NCI-H524 (cell line): ENCODE measurements at regions not wholly inside any gene's neighbourhood (a gene's known extent, or its start where the extent isn't known, plus 50 kb on each side); places are given as distances from the start of the nearest gene placed in this dataset.

Source experiments
- DNase-seq, 2 experiments: peaks; one replicate each; lab custom pipeline; 2025; lab: John Stamatoyannopoulos, UW

DNA sequence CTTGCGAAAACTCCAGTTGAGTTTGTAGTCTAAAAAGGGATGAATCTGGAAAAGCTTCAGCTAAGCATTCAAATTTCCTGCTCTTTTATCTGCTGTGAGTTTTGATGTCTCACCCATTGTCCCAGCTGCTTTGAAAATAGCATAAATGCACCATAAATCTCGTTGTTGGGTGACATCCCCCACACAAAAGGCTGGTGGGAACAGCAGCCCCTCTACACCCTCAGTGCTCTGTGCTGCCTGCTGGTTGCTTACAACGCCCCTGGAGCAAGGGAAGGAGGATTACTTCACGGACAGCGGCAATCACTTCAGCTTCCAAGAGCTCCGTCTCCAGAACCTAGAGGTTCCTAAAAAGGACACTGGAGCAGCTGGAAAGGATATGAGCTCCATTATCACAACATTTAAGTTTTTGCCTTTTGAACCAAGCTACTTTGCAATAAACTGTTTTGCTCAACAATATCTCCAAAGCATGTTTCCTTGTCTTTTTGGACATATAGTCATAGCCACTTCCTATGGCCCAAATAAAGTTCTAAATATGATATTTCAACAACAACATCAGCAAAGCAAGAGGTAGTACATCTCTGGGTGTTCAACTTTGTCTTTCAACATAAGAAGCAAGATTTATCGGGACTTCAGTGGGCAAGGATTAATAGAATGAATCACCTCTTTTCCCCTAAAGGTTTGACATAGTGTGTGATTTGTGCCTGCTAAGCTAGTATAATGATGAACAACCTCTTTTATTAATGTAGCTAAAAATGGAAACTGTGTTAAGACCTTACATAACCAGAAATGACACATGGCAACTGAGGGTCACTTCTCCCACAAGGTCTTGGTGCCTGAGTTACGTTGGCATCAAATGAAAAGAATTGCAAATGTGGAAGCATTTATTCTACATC lies 413.5 kb downstream of the TXNL1 start:
- no peak for DNase-seq

DNA sequence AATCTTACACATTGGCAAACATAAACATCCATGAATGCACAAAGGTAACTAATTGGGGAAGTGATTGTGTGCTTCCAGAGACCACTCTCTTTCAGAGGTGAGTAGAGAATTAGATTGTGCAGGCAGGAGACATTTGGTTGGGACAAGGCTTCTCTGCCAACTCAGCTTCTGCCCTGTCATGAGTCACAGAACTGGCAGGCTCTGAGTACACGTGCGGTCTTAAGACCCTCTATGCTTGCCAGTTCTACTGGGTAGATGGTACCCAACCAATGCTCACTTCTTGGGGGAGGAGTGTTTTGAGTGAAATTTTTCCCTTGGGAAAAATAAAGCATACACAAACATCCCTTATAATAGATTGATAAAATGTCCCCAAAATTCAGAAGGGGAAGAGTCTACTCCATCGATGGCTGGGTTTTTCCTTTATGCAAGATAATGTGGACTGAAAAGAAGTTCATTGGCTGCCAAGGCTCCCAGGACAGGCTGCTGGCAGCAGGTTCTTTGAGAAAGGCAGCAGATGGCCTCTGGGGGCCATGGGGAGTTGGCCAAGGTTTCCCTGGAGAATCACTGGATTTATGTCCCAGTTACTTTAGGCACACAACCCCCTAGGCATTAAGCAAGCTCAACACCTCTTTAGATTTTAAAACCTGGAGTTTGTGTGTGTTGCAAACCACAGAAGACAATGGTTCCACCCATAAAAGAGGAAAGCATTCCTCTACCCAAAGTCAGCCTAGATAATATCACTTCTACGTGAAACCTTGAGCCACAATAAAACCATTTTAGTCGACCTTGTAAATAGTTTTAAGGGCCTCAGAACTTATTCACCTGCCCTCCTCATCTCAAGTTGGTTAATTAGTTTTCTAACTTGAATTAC lies 417.0 kb downstream of the TXNL1 start:
- peak in 1 of 2 experiments; percentile 62 for DNase-seq

DNA sequence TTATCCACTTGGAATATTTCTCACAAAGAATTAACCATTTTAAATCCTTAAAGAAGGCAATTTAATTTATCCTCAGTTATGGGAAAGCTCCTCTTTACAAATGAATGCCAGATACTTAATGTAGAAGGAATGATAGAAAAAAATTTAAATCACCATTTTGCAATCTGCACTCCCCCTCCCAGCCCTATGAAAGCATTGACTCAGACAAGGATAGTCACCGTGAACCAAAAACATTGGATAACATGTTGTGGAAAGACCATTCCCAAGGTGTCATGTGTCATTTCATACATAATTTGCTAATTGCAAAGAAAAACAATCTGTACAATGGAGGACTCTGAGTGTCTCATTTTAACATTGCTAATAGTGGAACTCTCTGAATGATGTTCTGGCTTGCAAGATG lies 421.0 kb downstream of the TXNL1 start:
- DNase-seq = no peak

DNA sequence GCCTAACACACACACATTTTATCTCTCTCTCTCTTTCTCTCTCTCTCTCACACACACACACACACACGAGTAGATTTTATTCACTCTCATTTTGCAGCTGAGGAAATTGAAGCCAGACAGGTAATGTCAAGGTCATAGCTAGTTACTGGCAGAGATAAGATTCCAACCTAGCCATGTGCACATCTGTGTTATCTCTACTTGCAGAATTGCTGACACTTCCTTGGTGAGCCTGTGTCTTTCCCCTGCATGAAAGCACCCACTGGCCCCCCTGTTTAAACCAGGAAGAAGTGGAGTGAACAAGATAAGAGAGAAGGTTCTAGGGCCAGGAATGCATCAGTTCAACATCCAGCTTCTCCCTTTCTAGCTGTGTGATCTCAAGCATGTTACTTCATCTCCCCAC lies 423.7 kb downstream of the TXNL1 start:
- DNase-seq = no peak

DNA sequence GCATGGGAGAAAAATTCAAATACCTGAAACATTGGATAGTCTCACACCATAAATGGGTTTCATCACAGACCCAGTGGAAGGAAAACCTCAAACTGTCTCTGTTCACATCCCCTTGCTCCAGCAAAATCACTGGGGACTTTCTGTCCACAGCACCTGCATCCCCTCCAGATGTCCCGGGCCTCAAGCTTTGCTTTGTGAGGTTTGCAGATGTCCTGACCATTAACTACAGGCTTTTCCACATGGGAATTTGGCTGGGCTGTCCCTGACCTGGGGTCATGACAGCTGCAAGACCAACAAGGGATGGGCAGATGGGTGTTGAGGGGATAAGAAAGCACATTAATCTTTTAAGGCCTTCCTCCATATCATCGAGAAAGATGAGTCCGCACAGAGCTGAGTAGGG lies 427.9 kb downstream of the TXNL1 start:
- DNase-seq = no peak

DNA sequence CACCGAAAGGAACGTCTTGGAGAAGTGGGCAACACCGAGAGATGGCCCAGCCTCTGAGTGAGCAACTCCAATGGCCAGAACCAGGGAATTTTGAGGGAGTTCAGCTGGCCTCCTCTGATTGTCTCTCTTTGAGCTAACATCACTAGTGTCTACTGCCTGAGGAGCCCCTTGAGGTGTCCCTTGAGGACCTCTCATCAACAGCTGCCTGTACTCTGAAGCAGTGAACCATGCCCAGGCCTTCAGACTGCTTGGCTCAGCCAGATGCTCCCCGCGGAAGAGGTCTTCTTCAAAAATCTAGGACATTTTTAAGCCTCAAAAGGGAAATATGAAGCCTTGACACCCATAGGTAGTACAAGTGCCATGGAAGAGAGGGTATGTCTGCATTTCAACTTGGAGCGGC lies 430.4 kb downstream of the TXNL1 start:
- no peak for DNase-seq

DNA sequence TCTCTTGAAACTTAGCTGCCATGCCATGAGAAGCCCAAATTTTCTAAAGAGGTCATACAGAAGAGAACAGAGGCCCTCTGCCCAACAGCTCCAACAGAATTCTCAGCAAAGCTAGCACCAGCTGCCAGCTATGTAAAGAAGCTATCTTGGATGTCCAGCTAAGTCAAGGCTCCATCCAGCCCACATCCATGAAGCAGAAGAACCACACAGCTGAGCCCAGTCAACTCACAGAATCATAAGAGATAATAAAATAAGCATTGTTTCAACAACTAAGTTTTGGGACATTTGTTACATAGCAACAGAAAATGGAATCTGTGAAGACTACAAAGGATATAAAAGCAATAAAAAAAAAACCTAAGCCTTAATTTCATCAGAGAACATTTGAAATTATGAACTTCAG lies 434.3 kb downstream of the TXNL1 start:
- DNase-seq = no peak

DNA sequence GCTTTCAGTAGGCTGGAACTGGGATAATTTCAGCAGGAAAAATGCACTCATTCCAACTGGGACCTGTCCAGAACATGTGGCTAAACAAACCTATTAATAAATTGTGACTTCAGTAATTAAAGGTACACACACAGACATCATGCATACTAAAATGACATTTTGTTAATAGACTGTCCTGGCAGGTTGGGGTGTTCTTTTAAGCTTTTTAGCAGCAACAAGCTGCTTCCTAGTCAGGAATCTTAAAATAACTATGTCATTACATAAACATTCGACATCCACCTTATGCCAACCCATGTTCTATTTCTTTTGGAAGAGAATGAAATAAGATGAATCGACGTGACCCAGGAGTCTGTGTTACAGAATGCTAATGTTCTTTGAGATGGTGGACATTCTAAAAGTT lies 435.7 kb downstream of the TXNL1 start:
- no peak for DNase-seq

DNA sequence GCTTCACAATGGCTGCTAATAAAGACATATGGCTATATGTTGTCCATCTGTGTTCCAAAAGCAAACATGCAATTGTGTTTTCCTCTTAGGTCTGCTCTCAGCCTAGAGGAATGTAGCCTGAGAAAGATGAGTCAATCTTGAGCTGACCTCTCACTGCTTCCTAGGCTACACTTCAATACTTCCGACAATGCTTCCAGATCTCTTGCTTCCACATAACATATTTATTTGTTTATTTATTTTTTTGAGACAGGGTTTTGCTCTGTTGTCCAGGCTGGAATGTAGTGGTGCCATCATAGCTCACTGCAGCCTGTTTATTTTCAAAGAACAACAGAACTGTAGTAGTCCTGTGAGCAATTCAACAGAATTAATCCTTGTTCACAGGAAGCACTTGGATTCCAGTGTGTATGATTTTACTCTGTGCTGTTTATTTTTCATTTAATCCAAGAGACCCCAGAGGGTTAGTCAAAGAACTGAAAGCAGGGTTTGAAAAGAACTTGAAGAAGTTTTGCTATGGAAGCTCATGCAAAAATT lies 437.9 kb downstream of the TXNL1 start:
- DNase-seq = peak in 1 of 2 experiments; percentile 13

DNA sequence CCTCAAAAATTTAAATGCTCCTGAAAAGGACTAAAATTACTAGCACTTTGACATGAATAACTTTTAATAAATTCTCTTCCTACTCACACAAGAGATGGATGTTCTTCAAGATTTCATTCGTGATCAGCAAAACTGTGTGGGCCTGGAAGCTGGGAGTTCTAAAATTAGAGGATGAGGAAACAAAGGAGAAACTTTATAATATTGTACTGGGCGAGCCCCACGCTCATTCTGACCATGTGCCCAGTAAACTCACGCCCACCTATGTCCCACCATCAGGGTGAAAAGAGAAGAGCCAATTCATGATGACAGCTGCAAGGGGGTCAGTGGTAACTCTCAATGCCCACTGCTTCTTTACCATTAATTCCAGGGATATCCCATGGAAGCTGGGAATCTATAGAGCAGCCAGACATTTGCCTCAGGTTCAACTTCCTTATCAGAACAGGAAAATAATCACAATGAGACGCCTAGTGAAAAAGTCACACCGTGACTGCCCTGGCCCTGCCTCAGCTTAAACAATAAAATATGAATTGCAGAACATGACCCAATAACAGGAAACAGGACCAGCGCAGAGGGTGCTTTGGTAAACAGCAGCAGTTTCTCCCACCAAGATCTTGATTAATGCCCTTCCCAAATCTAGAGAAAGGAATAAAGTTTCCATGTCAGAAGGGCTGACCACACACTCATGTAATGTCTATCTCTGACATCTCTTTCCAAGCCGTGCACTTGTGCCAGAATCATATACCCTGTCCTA lies 438.6 kb downstream of the TXNL1 start:
- no peak for DNase-seq

DNA sequence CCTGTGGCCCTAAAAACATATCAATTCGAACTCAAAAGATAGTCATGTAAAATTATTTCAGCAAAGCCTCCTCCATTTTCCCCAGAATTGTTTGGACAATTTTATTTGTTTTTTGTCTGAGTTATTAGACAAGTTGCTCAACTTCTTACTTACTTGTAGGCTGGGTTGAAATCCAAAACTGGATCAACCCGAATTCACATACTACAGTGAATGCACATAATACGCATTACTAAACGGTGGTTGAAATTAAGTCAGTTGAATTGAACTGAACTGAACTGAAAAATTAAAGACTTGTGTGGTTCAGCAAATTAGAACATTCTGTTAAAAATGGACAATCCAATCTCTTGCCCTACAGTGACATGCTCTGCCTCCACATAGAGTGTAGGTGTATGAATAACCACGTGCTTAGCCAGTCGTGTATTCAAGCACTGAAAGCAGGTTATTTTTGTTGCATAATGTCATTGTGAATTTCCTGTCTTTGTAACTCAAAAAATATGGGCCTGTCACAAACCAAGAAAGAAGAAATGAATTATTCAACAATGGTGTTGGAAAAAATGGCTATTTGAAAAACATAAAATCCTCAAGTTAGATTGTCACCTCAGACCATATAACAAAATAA lies 441.0 kb downstream of the TXNL1 start:
- DNase-seq = no peak

DNA sequence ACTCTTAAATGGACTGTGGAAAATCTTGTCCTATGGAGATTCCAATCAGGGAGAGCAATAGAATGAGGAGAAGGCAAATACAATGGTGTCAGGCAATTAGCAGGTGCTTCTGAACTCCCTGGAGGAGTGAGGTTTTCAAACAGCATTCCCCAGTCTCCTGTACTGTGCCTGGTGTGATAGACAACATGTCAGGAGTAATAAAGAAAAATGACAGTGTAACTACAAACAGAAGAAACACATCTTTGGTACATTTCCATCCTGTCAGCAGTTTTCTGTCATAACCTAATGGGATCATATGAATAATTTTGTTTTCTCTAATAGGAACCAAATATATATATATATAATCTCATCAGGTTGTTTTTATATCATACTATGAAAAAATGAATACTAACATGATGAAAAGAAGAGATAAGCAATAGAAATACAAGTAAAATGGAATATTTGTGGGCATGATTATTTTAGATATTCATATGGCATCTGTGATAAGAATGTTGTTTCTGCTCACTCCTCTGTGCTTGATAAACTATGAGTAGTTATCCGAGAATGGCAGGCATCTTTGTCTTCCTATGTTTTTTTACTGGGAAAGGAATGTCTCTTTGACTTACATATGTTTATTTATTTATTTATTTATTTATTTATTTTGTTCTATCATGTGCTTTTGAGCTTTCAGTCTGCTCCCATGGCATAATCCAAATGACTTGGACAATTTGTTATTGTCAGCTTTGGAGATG lies 441.7 kb downstream of the TXNL1 start:
- DNase-seq = no peak

DNA sequence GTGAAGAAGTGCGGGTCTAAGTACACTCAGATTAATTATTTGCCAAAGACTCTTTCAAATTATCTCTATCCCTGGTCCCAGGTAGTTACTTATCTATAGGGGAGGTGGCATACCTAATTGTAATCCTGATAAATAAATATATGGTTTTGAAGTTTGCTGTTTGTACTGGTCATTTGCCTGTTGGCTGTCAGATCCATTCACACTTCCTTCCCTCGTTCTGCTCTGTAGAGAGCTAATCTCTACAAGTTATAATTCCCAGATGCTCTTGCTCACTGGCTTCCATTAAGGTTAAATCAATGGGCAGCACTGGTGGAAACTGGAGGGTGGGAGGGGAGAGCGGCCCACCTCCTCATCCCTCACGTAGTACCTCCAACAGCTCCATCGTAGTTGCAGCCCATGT lies 447.1 kb downstream of the TXNL1 start:
- DNase-seq = no peak

DNA sequence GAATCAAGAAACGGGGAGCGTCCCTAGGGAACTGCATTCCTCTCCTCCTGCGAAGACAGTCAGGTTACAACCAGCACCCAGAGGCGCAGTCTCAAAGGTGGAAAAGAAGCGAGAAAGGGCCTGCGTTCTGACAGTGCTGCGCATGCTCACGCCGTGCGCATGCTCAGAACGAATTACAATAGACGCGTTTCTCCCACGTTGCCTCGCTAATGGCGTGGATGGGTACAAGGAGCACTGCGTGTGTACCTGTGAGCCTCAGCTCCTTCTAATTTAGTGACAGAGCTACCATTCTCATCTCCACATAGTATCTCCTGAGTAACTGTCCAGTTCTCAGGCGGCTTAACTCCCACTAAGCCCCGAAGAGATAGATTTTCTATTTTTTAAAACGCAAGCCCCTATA lies 448.8 kb downstream of the TXNL1 start:
- no peak for DNase-seq

DNA sequence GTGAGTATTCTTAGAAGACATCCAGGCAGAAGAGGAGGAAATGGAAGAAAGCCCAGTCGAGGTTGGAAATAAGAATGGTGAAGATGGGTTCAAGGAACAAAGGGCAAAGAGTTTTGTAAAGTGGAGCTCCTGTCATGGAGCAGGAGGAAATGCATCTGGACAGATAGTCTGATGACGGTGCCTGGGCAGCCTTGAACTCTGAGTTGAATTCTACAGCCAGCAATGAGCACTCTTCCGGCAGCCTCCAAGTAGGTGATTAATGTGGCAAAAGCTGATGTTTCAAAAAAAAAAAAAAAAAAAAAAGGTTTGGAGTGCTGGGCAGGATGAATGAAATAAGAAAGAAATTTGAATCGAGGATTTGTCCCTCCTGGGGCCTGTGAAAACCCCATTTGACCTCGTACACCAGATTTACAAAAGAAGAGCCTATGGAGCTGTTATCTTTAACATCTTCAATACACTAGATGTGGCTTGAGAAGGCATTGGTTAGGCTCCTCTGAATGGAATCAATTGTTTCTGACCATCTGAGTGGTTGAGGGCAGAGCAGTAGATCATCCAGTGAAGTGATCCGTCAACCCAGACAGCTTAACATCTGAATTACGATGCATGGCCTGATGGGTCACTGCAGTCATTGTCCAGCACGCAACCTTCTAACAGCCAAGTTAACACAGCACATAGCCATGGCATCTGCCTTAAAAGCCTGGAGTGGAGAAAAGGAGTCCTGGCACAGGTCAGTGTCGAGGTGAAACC lies 449.7 kb downstream of the TXNL1 start:
- no peak for DNase-seq

DNA sequence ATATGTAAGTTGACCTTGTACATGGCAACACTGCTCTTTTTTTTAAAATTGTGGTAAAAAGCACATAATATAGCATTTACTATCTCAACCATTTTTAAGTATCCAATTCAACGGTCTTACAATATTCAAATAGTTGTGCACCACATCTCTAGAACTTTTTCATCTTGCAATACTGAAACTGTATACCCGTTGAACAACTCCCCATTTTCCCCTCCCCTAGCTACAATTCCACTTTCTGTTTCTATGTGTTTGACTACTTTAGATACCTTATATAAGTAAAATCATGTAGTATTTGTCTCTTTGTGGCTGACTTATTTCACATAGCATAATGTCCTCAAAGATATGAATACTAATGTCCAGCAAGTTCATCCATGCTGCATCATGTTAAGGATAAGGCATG lies 452.1 kb downstream of the TXNL1 start:
- DNase-seq = no peak

DNA sequence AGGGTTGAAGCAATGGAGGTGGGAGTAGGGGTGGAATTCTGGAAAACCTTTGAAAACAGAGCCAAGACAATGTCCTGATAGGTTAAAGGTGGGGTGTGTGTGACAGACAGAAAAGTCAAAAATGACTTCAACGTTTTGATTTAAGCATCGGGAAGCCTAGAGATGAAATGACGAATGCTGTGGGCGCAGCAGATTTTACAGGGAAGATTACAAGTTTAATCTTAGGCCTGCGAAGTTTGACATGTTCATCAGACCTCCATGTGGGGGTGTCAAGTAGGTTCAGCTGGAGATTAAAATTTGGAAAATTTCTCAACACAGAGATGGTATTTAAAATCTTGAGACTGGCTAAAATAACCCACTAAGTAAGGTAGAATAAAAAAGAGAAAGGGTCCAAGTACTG lies 453.3 kb downstream of the TXNL1 start:
- no peak for DNase-seq

DNA sequence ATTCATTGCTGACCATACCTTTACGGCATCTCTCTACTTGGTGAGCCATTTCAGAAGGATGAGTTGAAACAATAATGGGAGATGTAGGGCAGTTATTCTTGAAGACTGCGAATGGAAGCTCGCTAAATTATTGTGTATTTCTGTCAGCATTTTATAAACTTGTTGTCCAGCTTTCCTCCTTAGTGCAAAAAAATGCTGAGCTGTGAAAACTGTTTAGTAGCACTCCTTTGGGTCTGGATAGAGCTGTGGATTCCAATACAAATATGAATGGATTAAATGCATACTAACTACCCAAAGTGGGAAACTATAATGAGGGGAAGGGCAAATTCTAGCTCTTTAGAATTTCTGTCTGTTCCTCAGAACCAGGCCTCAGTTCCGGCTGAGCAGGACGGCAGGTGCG lies 461.6 kb downstream of the TXNL1 start:
- DNase-seq = no peak

DNA sequence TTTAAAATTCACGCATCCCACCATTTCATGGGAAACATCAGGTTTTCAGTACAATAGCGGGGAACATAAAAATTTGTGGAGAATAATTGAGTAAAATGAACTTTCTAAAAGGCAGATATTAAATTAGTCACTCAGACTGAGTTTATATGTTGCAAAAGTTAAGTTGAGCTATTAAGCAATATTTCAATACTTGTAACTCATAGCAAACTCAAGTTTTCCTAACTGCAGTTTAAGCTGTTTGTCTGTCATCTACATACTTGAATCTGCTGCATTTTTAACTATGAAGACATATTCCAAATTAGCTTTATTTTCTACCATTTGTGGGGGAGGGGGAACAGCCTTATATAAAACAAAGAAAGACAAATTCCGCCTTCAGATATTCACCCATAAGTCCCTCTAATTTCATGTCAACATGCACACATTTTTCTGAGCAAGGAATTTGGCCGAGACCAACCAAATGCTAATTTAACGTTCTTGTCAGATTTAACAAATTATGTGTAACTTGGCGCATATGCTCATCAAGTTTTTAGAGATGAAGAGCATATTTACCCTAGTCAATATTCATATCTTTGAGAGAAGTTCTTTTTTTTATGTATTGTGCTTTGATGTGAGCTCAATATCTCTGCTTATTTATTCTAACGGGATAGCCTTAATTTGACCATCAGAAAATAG lies 462.9 kb downstream of the TXNL1 start:
- no peak for DNase-seq
